Esophagus squamous epithelium (tissue), 5 donors: ENCODE measurements at regions not wholly inside any gene's neighbourhood (a gene's known extent, or its start where the extent isn't known, plus 50 kb on each side); places are given as distances from the start of the nearest gene placed in this dataset.

Experiments used
- DNase-seq: peaks from one replicate; lab custom pipeline; 2025; lab: John Stamatoyannopoulos, UW
- H3K27ac ChIP-seq, 4 donors: fragments of 200-600 bp; sonication (generic); one replicate each; pipeline ENCODE4 v1.5.1; 2016 to 2019; ENCODE audit warnings: mild to moderate bottlenecking in 1 of 4
- H3K27me3 ChIP-seq, 4 donors: fragments of 200-600 bp; sonication (generic); 1 replicate in 3 of 4; 2 replicates in 1 of 4; pipeline versions ENCODE4 v1.5.1 to v1.6.0; 2017 to 2021; ENCODE audit warnings: antibody characterized with exemption in 1 of 4
- H3K36me3 ChIP-seq, 3 donors: fragments of 200-600 bp; sonication (generic); one replicate each; pipeline ENCODE4 v1.5.1; 2016 to 2019
- H3K4me1 ChIP-seq, 3 donors: fragments of 200-600 bp; sonication (generic); one replicate each; pipeline ENCODE4 v1.5.1; 2017 to 2019
- H3K4me3 ChIP-seq, 4 donors: fragments of 200-600 bp; sonication (generic); 1 replicate in 3 of 4; 2 replicates in 1 of 4; pipeline ENCODE4 v1.5.1; 2016 to 2019; ENCODE audit warnings: mild to moderate bottlenecking in 2 of 4, moderate library complexity in 1 of 4
- H3K9me3 ChIP-seq, 3 donors: fragments of 200-600 bp; sonication (generic); one replicate each; pipeline ENCODE4 v1.5.1; 2016 to 2019
- POLR2A ChIP-seq, 4 donors: fragments of 450-650 bp; IDR thresholded peaks; one replicate each; pipeline ENCODE4 v1.6.1; 2017; ENCODE audit warnings: antibody characterized with exemption in 4 of 4, mild to moderate bottlenecking in 4 of 4, moderate library complexity in 3 of 4
- WGBS, 2 donors: methylation state at CpG; one replicate each; pipeline ENCODE4 v1.1.5; 2018; 5-methylcytosine and 5-hydroxymethylcytosine counted together
- intact Hi-C: fragments of 100-400 bp; cut with DNase I; formaldehyde crosslinking; loops from one replicate; pipeline ENCODE4 v1.15.0; 2022
- TF ChIP-seq, protein P1 (sequence below), 6 experiments: fragments of 450-650 bp in 4 of 6; fragments of 200-600 bp in 2 of 6; sonication (generic) in 2 of 6; IDR thresholded peaks; one replicate each; pipeline ENCODE4 v1.5.1; 2016 to 2019; ENCODE audit warnings: antibody characterized with exemption in 6 of 6, mild to moderate bottlenecking in 4 of 6, moderate library complexity in 4 of 6
- donor health status: DM: yes; HTN: yes; CAD: no.

DNA sequence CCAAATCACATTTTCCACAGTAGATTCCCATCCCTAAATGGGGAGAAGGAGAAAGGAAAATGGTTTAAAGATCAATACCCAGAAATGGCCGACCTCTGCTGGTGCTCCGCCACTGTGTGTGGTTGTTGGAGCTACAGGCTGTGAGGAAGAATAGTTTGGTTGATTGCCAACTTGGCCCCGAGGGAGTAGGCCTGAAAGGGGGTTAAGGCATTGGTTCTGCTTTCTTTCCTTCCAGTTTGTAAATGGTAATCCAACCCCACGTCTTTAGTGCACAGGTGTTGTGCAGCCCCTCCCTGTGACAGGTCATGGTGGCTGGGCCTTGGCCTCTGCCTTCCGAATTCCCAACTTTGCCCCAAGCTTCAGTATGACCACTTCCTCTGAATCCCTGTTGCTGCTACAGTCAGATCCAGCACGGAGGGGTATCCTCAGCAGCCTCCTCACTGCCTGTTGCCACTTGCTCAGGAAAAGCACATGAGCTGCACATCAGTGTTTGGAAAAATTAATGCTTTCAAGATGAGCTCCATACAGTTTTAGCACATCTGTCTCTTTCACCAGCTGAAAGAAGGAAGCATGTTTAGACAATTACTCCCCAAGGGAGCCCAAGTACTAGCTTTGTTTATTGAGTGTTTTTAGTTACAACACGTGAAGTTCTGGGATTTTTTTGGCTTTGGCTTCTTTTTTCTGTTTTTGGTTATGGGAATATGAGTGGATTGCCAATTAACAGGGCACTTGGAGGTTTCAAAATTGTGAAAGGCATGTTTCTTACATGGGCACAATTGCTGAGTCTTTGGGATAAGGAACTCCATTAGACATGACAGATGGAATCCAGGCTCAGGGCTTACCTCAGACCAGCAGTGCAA lies 92.3 kb upstream of the ROPN1 start:
- no peak for DNase-seq
- H3K27ac ChIP-seq = peak overlapping the region in 2 of 4 donors; percentile 31 to 66
- TF ChIP-seq, protein P1, sequence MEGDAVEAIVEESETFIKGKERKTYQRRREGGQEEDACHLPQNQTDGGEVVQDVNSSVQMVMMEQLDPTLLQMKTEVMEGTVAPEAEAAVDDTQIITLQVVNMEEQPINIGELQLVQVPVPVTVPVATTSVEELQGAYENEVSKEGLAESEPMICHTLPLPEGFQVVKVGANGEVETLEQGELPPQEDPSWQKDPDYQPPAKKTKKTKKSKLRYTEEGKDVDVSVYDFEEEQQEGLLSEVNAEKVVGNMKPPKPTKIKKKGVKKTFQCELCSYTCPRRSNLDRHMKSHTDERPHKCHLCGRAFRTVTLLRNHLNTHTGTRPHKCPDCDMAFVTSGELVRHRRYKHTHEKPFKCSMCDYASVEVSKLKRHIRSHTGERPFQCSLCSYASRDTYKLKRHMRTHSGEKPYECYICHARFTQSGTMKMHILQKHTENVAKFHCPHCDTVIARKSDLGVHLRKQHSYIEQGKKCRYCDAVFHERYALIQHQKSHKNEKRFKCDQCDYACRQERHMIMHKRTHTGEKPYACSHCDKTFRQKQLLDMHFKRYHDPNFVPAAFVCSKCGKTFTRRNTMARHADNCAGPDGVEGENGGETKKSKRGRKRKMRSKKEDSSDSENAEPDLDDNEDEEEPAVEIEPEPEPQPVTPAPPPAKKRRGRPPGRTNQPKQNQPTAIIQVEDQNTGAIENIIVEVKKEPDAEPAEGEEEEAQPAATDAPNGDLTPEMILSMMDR (IDR thresholded peaks at IDR 0.05) = no peak
- TF ChIP-seq POLR2A (IDR thresholded peaks at IDR 0.05) = no peak
- H3K36me3 ChIP-seq = no peaks in the 10 kb centered on the region
- H3K4me1 ChIP-seq = peaks cover 0 to 8% (median 8%) of the 10 kb centered on the region in 3 donors
- no peak overlapping the region for H3K4me3 ChIP-seq
- H3K27me3 ChIP-seq = no peaks in the 10 kb centered on the region
- no peaks in the 10 kb centered on the region for H3K9me3 ChIP-seq
- intact Hi-C loops = loop anchor here (5.0 kb wide), 1 partner anchor 198 kb away; no protein-coding TSS in a partner anchor
- WGBS, 2 donors = 23 to 32% methylated on average over 7 of the region's 7 CpGs

DNA sequence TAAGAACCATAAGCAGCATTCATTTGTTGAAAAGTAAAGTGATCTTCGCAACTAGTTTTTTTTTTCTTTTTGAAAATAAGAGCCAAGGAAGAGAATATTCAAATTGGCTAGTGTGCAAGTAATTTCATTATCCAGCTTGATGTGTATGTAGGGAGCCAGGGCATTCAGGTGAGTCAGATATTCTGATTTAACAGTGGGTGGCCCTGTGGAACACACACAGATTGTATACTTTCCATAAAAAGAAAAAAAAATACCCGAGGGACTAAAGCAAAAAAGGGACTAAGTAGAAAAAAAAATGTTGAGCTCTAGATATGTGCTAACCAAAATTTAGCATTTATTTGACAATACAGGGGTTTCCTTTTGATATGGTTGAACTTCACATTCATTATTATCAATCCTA lies 96.9 kb upstream of the ROPN1 start:
- TF ChIP-seq, protein P1 (IDR thresholded peaks at IDR 0.05) = no peak
- intact Hi-C loops = no loop called here
- no peaks in the 10 kb centered on the region for H3K27me3 ChIP-seq
- H3K9me3 ChIP-seq = no peaks in the 10 kb centered on the region
- DNase-seq = no peak
- H3K4me1 ChIP-seq = peaks cover 0 to 8% (median 7%) of the 10 kb centered on the region in 3 donors
- H3K36me3 ChIP-seq = no peaks in the 10 kb centered on the region
- WGBS, 2 donors = 53 to 59% methylated on average over 2 of the region's 2 CpGs
- no peak overlapping the region for H3K27ac ChIP-seq
- H3K4me3 ChIP-seq = no peak overlapping the region

DNA sequence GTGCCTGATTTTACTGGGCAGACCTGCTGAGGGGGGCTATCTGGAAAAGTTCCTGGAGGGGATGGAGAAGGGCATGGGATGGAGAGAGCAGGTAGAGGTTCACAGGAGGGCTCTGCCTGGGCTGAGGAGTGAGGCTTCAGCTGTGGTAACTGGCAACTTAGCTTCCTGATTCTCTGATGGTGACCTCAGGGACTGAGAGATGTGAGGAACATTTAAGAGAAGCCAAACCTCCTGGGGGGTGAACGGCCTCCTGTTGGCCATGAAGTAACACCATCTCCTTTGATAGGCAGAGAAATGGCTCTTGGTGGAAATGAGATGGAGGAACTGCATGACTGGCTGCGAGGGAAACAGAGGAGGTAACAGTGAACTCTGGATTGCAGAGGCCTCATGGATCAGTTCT lies 97.3 kb upstream of the ROPN1 start:
- no peak for DNase-seq
- TF ChIP-seq, protein P1 (IDR thresholded peaks at IDR 0.05) = no peak
- TF ChIP-seq POLR2A (IDR thresholded peaks at IDR 0.05) = no peak
- Histone ChIP-seq H3K9me3 (no peaks in the 10 kb centered on the region), H3K36me3 (no peaks in the 10 kb centered on the region), H3K27me3 (no peaks in the 10 kb centered on the region), H3K4me3 (no peak overlapping the region), H3K27ac (no peak overlapping the region), H3K4me1 (peaks cover 0 to 4% (median 3%) of the 10 kb centered on the region in 3 donors)
- intact Hi-C loops = no loop called here
- 69 to 80% methylated on average over 2 of the region's 2 CpGs for WGBS, 2 donors

DNA sequence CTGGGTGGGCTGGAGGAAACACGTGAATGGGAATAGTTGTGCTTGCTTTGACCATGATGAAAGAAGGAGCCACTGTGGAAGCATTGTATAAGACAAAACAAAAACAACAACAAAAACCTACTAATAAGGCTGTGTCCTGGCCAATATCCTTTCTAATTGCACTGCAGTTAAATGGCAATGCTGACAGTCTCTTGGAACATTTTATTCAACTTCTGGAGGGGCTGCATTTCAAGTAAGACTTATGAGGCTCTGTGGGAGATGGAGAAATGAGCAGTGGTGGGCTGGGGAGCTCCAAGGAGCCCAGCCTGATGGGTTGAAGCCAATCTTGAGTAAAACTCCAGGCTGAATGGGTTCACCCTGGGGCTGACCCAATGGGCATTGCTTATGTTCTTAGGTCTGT lies 99.8 kb upstream of the ROPN1 start:
- Histone ChIP-seq H3K36me3 (no peaks in the 10 kb centered on the region), H3K27ac (no peak overlapping the region), H3K27me3 (no peaks in the 10 kb centered on the region), H3K4me3 (no peak overlapping the region), H3K4me1 (no peaks in the 10 kb centered on the region), H3K9me3 (no peaks in the 10 kb centered on the region)
- WGBS, 2 donors = 78 to 82% methylated on average over 1 of the region's 1 CpG
- intact Hi-C loops = no loop called here
- DNase-seq = no peak
- no peak for TF ChIP-seq POLR2A (IDR thresholded peaks at IDR 0.05)
- TF ChIP-seq, protein P1 (IDR thresholded peaks at IDR 0.05) = no peak

DNA sequence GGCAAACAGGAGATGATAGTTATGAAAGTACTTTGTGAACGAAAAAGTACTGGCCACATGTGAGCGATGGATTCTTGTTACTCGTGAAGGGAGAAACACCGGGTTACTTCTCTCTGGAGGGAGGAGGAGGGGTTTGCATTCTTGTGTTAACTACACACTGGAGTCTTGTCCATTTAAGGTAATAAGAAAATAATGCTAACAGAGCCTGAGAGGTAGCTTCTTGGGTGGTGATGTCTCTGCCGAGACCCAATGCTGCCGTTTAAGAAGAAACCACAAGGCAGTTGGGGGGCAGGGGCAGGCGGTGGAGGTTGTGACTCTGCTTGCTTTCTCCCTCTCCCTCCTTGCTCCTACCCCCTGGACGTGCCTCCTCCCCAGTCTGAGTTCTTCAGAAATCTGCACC lies 100.9 kb upstream of the ROPN1 start:
- H3K36me3 ChIP-seq = no peaks in the 10 kb centered on the region
- WGBS, 2 donors = 74 to 81% methylated on average over 8 of the region's 8 CpGs
- no peak overlapping the region for H3K27ac ChIP-seq
- no peaks in the 10 kb centered on the region for H3K4me1 ChIP-seq
- H3K4me3 ChIP-seq = no peak overlapping the region
- intact Hi-C loops = no loop called here
- H3K9me3 ChIP-seq = no peaks in the 10 kb centered on the region
- no peaks in the 10 kb centered on the region for H3K27me3 ChIP-seq
- no peak for DNase-seq
- no peak for TF ChIP-seq POLR2A (IDR thresholded peaks at IDR 0.05)
- TF ChIP-seq, protein P1 (IDR thresholded peaks at IDR 0.05) = no peak
